Neural crest cell (in vitro differentiated cells): ENCODE measurements at regions not wholly inside any gene's neighbourhood (a gene's known extent, or its start where the extent isn't known, plus 50 kb on each side); places are given as distances from the start of the nearest gene placed in this dataset.

Experiments
- DNase-seq: peaks from one replicate; pipeline ENCODE4 v3.0.0; 2021; ENCODE audit warnings: low read depth, mixed read lengths, low spot score
- H3K27ac Mint-ChIP-seq: one replicate; pipeline ENCODE4 v1.8.0; 2021; ENCODE audit warnings: mild to moderate bottlenecking, mixed read lengths; ENCODE audit not compliant: unreplicated experiment
- H3K27me3 Mint-ChIP-seq: 2 replicates; pipeline ENCODE4 v1.8.0; 2021; ENCODE audit warnings: low read depth, mild to moderate bottlenecking, mixed read lengths
- H3K36me3 Mint-ChIP-seq: 2 replicates; pipeline ENCODE4 v1.8.0; 2021; ENCODE audit warnings: low read depth, mild to moderate bottlenecking, mixed read lengths
- H3K4me1 Mint-ChIP-seq: 2 replicates; pipeline ENCODE4 v1.8.0; 2021; ENCODE audit warnings: mixed read lengths
- H3K4me3 Mint-ChIP-seq: one replicate; pipeline ENCODE4 v1.8.0; 2021; ENCODE audit warnings: mild to moderate bottlenecking, mixed read lengths
- H3K9me3 Mint-ChIP-seq: 2 replicates; pipeline ENCODE4 v1.8.0; 2021; ENCODE audit warnings: mixed read lengths
- CTCF ChIP-seq: fragments of 200-600 bp; sonication (generic); conservative IDR thresholded peaks from 2 replicates; pipeline ENCODE4 v1.5.0; 2021; ENCODE audit warnings: antibody characterized with exemption, mild to moderate bottlenecking

- Mint-ChIP-seq H3K36me3 (no peaks in the 10 kb centered on the region), H3K27me3 (no peaks in the 10 kb centered on the region), H3K27ac (no peak overlapping the region), H3K9me3 (peaks cover 4% of the 10 kb centered on the region), H3K4me3 (no peak overlapping the region), H3K4me1 (no peaks in the 10 kb centered on the region)
- no peak for TF ChIP-seq CTCF
- DNase-seq, result no peak
These were observed 443.9 kb downstream of the ZNF608 start for GRCh38 chr5:124302533-124302932.

- Mint-ChIP-seq H3K27ac (no peak overlapping the region), H3K4me3 (no peak overlapping the region), H3K4me1 (no peaks in the 10 kb centered on the region), H3K27me3 (no peaks in the 10 kb centered on the region), H3K36me3 (no peaks in the 10 kb centered on the region), H3K9me3 (peaks cover 4% of the 10 kb centered on the region)
- TF ChIP-seq CTCF, result no peak
- DNase-seq, result no peak
These were observed 444.6 kb downstream of the ZNF608 start for GRCh38 chr5:124301850-124302249.

DNA sequence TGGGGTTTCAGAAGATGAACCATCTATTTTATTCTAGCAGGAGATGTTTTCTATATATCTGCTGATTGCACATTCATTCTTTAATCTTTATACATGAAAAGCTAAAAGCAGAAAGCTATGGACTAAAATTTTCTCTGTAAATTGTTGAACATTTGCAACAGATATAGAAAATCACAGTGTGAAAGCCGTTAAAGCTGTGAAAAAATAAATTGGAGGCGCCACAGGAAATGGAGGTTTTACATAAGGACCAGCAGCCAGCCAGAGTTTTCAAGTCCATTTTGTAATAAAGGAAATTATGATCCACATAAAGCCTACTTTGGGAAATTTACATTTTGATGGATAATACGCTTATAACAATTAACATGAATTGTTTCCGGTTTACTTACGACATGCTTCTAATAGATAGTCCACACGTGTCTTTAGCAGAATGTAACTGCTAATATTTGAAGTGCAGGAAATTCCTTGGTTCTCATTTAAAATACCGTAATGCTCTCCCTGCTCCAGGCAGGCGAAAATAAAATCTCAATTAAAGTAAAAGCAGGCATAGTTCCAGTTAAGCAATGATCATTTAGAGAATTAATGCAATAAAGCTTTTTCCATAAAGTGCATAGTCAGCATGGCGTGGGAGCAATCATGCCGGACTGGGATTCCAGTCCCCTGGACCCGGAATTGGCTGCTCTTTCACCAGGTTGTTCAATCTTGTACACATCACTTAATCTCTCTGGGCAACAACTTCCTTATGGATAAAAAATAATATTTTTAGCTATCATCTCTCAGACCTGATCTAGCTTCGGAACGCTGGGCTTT is 445.4 kb downstream of the ZNF608 start:
- Mint-ChIP-seq H3K4me1 (no peaks in the 10 kb centered on the region), H3K36me3 (no peaks in the 10 kb centered on the region), H3K27me3 (no peaks in the 10 kb centered on the region), H3K27ac (no peak overlapping the region), H3K9me3 (peaks cover 4% of the 10 kb centered on the region), H3K4me3 (no peak overlapping the region)
- no peak for TF ChIP-seq CTCF
- DNase-seq, result no peak

DNA sequence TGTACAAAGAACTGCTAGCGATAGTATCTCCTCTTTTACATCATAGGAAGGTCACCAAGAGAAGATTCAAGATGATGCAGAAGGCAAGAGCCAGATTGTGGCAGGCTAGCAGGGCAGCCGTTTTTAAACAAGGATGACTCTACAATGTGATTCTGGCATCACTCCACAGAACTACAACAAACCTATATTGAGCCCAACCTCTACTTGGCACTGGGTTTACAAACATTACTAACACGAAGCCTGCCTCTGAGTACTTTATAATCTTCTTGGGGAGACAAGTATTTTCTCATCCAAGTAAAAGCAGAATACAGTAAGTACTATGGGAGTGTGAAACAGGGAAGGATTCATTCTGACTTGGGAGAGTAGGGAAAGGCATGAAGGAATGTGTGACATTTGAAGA is 448.6 kb downstream of the ZNF608 start:
- H3K27me3 Mint-ChIP-seq, result no peaks in the 10 kb centered on the region
- H3K27ac Mint-ChIP-seq, result no peak overlapping the region

DNA sequence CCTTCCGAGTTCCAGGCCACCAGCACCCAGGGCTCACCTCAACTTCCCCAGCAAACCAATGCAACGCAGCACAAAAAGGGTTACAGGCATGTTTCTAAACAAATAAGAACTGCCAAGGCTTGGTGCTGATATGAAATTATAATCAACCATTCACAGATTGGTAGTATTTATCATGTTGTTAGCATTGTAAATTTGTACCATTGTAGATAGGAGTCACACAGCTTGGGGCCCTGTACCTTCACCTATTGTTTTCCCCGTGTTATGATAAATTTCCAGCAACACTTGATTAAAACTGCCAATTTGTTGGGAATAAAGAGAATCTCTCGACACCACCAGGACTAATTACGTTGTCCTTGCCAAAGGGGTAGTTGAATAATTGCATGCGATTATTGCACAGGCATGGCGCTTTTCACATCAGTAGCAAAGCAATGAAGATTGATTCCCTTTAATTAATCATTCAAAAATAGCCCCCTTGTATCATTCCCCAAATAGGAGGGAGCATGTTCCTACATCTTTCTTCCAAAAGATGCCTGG is 454.1 kb downstream of the ZNF608 start:
- TF ChIP-seq CTCF, result no peak
- no peaks in the 10 kb centered on the region for H3K36me3 Mint-ChIP-seq
- peaks cover 3% of the 10 kb centered on the region for H3K9me3 Mint-ChIP-seq
- no peak for DNase-seq
- no peak overlapping the region for H3K4me3 Mint-ChIP-seq
- no peak overlapping the region for H3K27ac Mint-ChIP-seq
- peaks cover 28% of the 10 kb centered on the region for H3K4me1 Mint-ChIP-seq
- no peaks in the 10 kb centered on the region for H3K27me3 Mint-ChIP-seq

More for the DNA sequence above, 448.6 kb downstream of the ZNF608 start:
- DNase-seq, result no peak
- no peaks in the 10 kb centered on the region for H3K36me3 Mint-ChIP-seq
- no peak overlapping the region for H3K4me3 Mint-ChIP-seq
- peaks cover 1% of the 10 kb centered on the region for H3K4me1 Mint-ChIP-seq
- peaks cover 6% of the 10 kb centered on the region for H3K9me3 Mint-ChIP-seq
- TF ChIP-seq CTCF, result no peak
